EL (cell line): ENCODE measurements at regions not wholly inside any gene's neighbourhood (a gene's known extent, or its start where the extent isn't known, plus 50 kb on each side); places are given as distances from the start of the nearest gene placed in this dataset.

Experiments
- DNase-seq: peaks from one replicate; pipeline ENCODE4 v3.0.0-alpha.2; 2016

DNA sequence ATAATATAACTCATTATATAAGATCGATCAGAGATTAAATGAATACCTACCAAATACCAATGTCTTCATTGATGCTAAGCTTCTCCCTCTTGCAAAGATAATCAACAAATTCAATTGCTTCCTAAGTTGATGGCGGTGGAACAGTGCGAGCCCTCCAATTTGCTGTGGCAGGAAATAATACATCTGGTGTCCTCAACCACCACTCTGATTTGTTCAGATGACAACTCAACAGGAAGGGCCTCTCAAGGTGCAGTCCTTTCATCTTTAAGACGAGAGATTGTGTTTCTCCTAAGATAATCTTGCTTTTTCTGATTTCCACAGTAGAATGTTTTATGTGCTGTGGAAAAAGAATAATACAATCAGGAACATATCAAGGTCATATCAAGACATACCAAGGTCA is 56.6 kb upstream of the IGFBP2 start:
- no peak for DNase-seq

DNA sequence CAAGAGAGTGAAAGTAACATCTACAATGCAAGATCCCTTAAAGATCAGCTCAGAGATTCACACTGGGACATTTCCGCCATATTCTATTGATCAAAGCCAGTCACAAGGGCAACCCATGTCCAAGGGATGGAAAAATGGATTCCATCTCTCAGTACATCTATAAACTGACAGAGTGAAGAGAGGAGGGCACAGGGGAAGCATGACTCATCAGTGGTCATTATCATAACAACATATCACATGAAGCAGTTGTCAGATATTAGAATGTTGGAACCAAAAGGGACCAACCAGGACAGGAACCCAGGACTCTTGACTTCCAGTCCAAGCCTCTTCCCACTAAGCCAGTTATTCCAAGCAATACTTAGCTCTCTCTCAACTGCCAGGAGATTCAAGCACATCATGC is 54.9 kb upstream of the IGFBP2 start:
- DNase-seq: peak; percentile 63

DNA sequence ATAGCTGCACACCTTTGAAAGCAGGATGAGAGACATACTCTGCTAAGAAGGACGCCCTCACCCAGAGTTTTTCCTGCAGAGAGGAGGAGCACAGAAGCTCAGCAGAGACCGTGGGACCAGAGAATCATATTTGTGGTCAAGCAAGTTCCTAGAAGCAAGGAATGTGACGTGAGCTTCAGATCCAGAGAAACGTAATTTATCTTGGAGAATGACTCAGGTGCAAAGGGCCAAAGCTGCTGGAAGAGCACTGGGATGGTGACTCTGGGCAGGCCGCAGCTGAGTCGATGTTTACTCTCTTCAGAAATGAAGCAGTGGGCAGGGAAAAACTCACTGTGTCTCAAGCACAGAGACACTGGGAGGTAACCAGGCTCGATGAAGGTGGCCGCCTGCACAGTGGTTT is 50.1 kb upstream of the IGFBP2 start:
- DNase-seq: peak; percentile 84
